Natural killer cell (primary cell): ENCODE measurements at regions not wholly inside any gene's neighbourhood (a gene's known extent, or its start where the extent isn't known, plus 50 kb on each side); places are given as distances from the start of the nearest gene placed in this dataset.

Experiments
- ATAC-seq, 3 donors: fragments of 150-1000 bp in 2 of 3; fragments of 200-7000 bp in 1 of 3; cut with Tn5 transposase; 1 replicate in 1 of 3; 2 replicates in 2 of 3; pipeline ENCODE4 v1.10.0; 2021; ENCODE audit warnings: mild to moderate bottlenecking in 2 of 3, moderate library complexity in 2 of 3
- DNase-seq, 2 donors: peaks; one replicate each; pipeline versions ENCODE4 v3.0.0 to v3.0.0-alpha.2; 2013 to 2021; ENCODE audit warnings: mixed read lengths in 1 of 2
- H3K27ac ChIP-seq: one replicate; pipeline ENCODE4 v1.5.1; 2013; ENCODE audit warnings: mild to moderate bottlenecking, low read length
- H3K27me3 ChIP-seq: one replicate; pipeline ENCODE4 v1.6.1; 2013; ENCODE audit warnings: low read length; ENCODE audit not compliant: control insufficient read depth, insufficient read depth
- H3K36me3 ChIP-seq: one replicate; pipeline ENCODE4 v1.6.1; 2013; ENCODE audit warnings: low read length; ENCODE audit not compliant: control insufficient read depth, insufficient read depth
- H3K4me1 ChIP-seq: one replicate; pipeline ENCODE4 v1.6.1; 2013; ENCODE audit warnings: low read length; ENCODE audit not compliant: control insufficient read depth, insufficient read depth
- H3K4me3 ChIP-seq: one replicate; pipeline ENCODE4 v1.5.1; 2013; ENCODE audit warnings: low read length
- H3K9me3 ChIP-seq: one replicate; pipeline ENCODE4 v1.6.1; 2013; ENCODE audit warnings: low read length; ENCODE audit not compliant: control insufficient read depth, insufficient read depth
- H3K27ac Mint-ChIP-seq, 2 donors: one replicate each; pipeline ENCODE4 v1.8.0; 2022; ENCODE audit warnings: mild to moderate bottlenecking in 2 of 2, mixed read lengths in 2 of 2, moderate library complexity in 1 of 2
- H3K27me3 Mint-ChIP-seq, 2 donors: one replicate each; pipeline ENCODE4 v1.8.0; 2022; ENCODE audit warnings: low read depth in 2 of 2, mixed read lengths in 2 of 2
- H3K36me3 Mint-ChIP-seq: one replicate; pipeline ENCODE4 v1.8.0; 2022; ENCODE audit warnings: mixed read lengths
- H3K4me1 Mint-ChIP-seq, 2 donors: one replicate each; pipeline ENCODE4 v1.8.0; 2022; ENCODE audit warnings: mixed read lengths in 2 of 2
- H3K4me3 Mint-ChIP-seq: one replicate; pipeline ENCODE4 v1.8.0; 2022; ENCODE audit warnings: mild to moderate bottlenecking, moderate library complexity, mixed read lengths
- H3K9me3 Mint-ChIP-seq, 2 donors: one replicate each; pipeline ENCODE4 v1.8.0; 2022; ENCODE audit warnings: mixed read lengths in 2 of 2
- WGBS: methylation state at CpG from one replicate; pipeline ENCODE4 v1.1.7; 2013; ENCODE audit warnings: missing lambda C conversion rate; ENCODE audit not compliant: insufficient coverage; 5-methylcytosine and 5-hydroxymethylcytosine counted together
- intact Hi-C: fragments of 100-400 bp; cut with micrococcal nuclease; formaldehyde crosslinking; loops from one replicate; pipeline ENCODE4 v1.14.2; 2022
- TF ChIP-seq, protein P1 (sequence below): fragments of 200-600 bp; IDR thresholded peaks from one replicate; pipeline ENCODE4 v1.8.0; 2022; ENCODE audit warnings: antibody characterized with exemption

GRCh38 chr6:141846639-141847038 is 286.1 kb upstream of the GJE1 start:
- no peaks in the 10 kb centered on the region for H3K36me3 Mint-ChIP-seq
- peak overlapping the region; percentile 40 for H3K4me3 Mint-ChIP-seq
- Histone ChIP-seq H3K36me3 (no peaks in the 10 kb centered on the region), H3K27ac (peak overlapping the region; percentile 5), H3K4me3 (no peak overlapping the region), H3K27me3 (no peaks in the 10 kb centered on the region), H3K4me1 (no peaks in the 10 kb centered on the region), H3K9me3 (no peaks in the 10 kb centered on the region)
- TF ChIP-seq, protein P1, sequence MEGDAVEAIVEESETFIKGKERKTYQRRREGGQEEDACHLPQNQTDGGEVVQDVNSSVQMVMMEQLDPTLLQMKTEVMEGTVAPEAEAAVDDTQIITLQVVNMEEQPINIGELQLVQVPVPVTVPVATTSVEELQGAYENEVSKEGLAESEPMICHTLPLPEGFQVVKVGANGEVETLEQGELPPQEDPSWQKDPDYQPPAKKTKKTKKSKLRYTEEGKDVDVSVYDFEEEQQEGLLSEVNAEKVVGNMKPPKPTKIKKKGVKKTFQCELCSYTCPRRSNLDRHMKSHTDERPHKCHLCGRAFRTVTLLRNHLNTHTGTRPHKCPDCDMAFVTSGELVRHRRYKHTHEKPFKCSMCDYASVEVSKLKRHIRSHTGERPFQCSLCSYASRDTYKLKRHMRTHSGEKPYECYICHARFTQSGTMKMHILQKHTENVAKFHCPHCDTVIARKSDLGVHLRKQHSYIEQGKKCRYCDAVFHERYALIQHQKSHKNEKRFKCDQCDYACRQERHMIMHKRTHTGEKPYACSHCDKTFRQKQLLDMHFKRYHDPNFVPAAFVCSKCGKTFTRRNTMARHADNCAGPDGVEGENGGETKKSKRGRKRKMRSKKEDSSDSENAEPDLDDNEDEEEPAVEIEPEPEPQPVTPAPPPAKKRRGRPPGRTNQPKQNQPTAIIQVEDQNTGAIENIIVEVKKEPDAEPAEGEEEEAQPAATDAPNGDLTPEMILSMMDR, result no peak
- WGBS, result 67% methylated on average over 4 of the region's 4 CpGs
- intact Hi-C loops, result no loop called here
- H3K27me3 Mint-ChIP-seq, result no peaks in the 10 kb centered on the region
- peaks cover 3 to 13% of the 10 kb centered on the region in 2 donors for H3K9me3 Mint-ChIP-seq
- DNase-seq, result no peak
- H3K4me1 Mint-ChIP-seq, result peaks cover 21 to 32% of the 10 kb centered on the region in 2 donors
- ATAC-seq, result peak in 1 of 3 donors; percentile 49
- peak overlapping the region in 1 of 2 donors; percentile 24 for H3K27ac Mint-ChIP-seq

GRCh38 chr6:141843178-141843834 is 289.4 kb upstream of the GJE1 start:
- no peak overlapping the region for H3K4me3 Mint-ChIP-seq
- no peak overlapping the region for H3K27ac Mint-ChIP-seq
- 84% methylated on average over 2 of the region's 3 CpGs for WGBS
- no peaks in the 10 kb centered on the region for H3K36me3 Mint-ChIP-seq
- TF ChIP-seq, protein P1, result no peak
- Histone ChIP-seq H3K4me1 (no peaks in the 10 kb centered on the region), H3K4me3 (no peak overlapping the region), H3K27me3 (no peaks in the 10 kb centered on the region), H3K27ac (no peak overlapping the region), H3K36me3 (no peaks in the 10 kb centered on the region), H3K9me3 (no peaks in the 10 kb centered on the region)
- H3K9me3 Mint-ChIP-seq, result peaks cover 3 to 18% of the 10 kb centered on the region in 2 donors
- peaks cover 15 to 23% of the 10 kb centered on the region in 2 donors for H3K4me1 Mint-ChIP-seq
- intact Hi-C loops, result no loop called here
- no peak for ATAC-seq
- no peak for DNase-seq
- H3K27me3 Mint-ChIP-seq, result no peaks in the 10 kb centered on the region

DNA sequence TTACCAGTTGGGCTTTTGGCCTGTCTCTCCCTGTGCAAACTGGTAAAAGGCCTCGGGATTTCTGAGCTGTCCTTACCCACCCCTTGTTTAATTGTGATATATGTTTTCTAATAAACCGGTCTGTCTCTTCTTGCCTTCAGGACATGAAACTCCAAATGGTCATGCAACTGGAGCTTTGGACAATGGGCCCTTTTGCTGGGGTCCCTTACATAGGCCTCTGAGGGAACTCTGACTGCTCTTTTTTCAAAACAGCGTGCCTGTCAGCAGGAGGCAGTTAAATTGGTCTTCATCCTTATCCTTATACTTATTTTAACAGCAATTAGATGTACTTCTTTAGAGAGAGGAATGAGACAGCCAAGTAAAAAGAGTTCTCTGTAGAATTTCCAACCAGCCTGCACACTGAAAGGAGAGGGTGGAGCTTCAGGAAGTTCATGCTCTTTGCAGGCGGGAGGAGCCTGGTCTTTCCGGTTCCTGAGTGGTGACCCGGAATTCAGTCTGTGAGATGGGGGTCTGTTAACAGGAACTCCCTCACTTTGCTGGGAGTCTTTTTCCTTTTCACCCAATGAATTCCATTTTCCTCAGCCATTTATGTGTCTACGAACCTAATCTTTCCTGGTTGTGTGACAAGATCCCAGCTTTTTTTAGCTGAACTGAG is 299.6 kb upstream of the GJE1 start:
- Histone ChIP-seq H3K9me3 (no peaks in the 10 kb centered on the region), H3K4me1 (no peaks in the 10 kb centered on the region), H3K27ac (no peak overlapping the region), H3K36me3 (no peaks in the 10 kb centered on the region), H3K27me3 (no peaks in the 10 kb centered on the region), H3K4me3 (no peak overlapping the region)
- DNase-seq (no peak), ATAC-seq (no peak)
- Mint-ChIP-seq H3K36me3 (no peaks in the 10 kb centered on the region), H3K4me1 (no peaks in the 10 kb centered on the region), H3K27ac (no peak overlapping the region), H3K27me3 (no peaks in the 10 kb centered on the region), H3K4me3 (no peak overlapping the region), H3K9me3 (peaks cover 3 to 15% of the 10 kb centered on the region in 2 donors)
- TF ChIP-seq, protein P1, result no peak
- WGBS, result 96% methylated on average over 7 of the region's 7 CpGs
- intact Hi-C loops, result no loop called here
